GOT3 (cell line): ENCODE measurements at regions not wholly inside any gene's neighbourhood (a gene's known extent, or its start where the extent isn't known, plus 50 kb on each side); places are given as distances from the start of the nearest gene placed in this dataset.
"Not testable (repeated sequence)": the region's sequence is repeated elsewhere in the genome, so short reads cannot be mapped to it uniquely, and the experiment has no call there.

Experiments used
- DNase-seq: peaks from one replicate; lab custom pipeline; 2025; ENCODE audit warnings: mixed read lengths; lab: John Stamatoyannopoulos, UW

GRCh38 chr7:82624965-82625364, 181.4 kb upstream of the CACNA2D1 start:
- no peak for DNase-seq

GRCh38 chr7:82624337-82624736, 180.8 kb upstream of the CACNA2D1 start:
- DNase-seq: no peak

GRCh38 chr7:82623812-82624211, 180.2 kb upstream of the CACNA2D1 start:
- DNase-seq: no peak

GRCh38 chr7:82617156-82617555, 173.6 kb upstream of the CACNA2D1 start:
- DNase-seq: no peak

- DNase-seq: no peak
These were observed 172.6 kb upstream of the CACNA2D1 start for GRCh38 chr7:82616059-82616728.

- no peak for DNase-seq
These were observed 171.9 kb upstream of the CACNA2D1 start for GRCh38 chr7:82615527-82615926.

- DNase-seq: no peak
These were observed 166.2 kb upstream of the CACNA2D1 start for GRCh38 chr7:82609746-82610145.

GRCh38 chr7:82605247-82605864, 161.8 kb upstream of the CACNA2D1 start:
- DNase-seq: no peak

GRCh38 chr7:82602066-82602465, 158.5 kb upstream of the CACNA2D1 start:
- no peak for DNase-seq

GRCh38 chr7:82600531-82600930, 157.0 kb upstream of the CACNA2D1 start:
- DNase-seq: no peak

- no peak for DNase-seq
These were observed 156.3 kb upstream of the CACNA2D1 start for GRCh38 chr7:82599895-82600294.

- DNase-seq: no peak
These were observed 155.4 kb upstream of the CACNA2D1 start for GRCh38 chr7:82598958-82599357.

- DNase-seq: not testable (repeated sequence)
These were observed 152.2 kb upstream of the CACNA2D1 start for GRCh38 chr7:82595795-82596194.

GRCh38 chr7:82595176-82595575, 151.6 kb upstream of the CACNA2D1 start:
- no peak for DNase-seq

GRCh38 chr7:82594665-82595064, 151.1 kb upstream of the CACNA2D1 start:
- no peak for DNase-seq

GRCh38 chr7:82593780-82594179, 150.2 kb upstream of the CACNA2D1 start:
- DNase-seq: no peak

GRCh38 chr7:82592416-82592815, 148.8 kb upstream of the CACNA2D1 start:
- DNase-seq: no peak

GRCh38 chr7:82579047-82579446, 135.5 kb upstream of the CACNA2D1 start:
- DNase-seq: no peak

GRCh38 chr7:82578430-82578829, 134.9 kb upstream of the CACNA2D1 start:
- no peak for DNase-seq

- DNase-seq: peak; percentile 7
These were observed 128.8 kb upstream of the CACNA2D1 start for GRCh38 chr7:82572195-82572880.

- not testable (repeated sequence) for DNase-seq
These were observed 127.5 kb upstream of the CACNA2D1 start for GRCh38 chr7:82571047-82571446.

GRCh38 chr7:82567841-82568240, 124.3 kb upstream of the CACNA2D1 start:
- DNase-seq: no peak

- DNase-seq: no peak
These were observed 123.8 kb upstream of the CACNA2D1 start for GRCh38 chr7:82567356-82567755.
